ENCODE measurements at regions not wholly inside any gene's neighbourhood (a gene's known extent, or its start where the extent isn't known, plus 50 kb on each side); places are given as distances from the start of the nearest gene placed in this dataset.

DNA sequence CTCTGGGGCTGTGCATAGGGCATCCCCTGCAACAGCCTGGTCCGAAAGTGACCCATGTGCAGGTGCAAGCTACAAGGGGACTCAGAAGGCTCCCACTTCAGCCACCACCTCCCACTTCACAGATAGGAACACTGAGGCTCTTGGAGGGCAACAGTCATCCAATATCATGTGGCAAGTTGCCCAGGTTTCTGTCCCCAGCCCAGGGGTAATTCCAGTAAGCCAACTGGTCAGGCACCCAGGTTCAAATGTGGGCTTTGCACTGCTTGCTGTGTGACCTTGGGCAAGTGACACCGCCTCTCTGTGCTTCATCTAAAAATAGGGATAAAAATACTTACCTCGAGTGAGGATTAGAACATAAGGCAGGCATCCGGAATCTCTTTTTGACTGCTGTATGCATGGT is 62.0 kb upstream of the SIRPA start:
- Histone ChIP-seq H3K9me3 (ENCODE audit: insufficient read depth, low read depth, low read length) (no peaks in the 10 kb centered on the region), H3K27ac (ENCODE audit: low read depth, low read length) (no peak overlapping the region), H3K9ac (ENCODE audit: low read depth, low read length) (no peak overlapping the region), H3K27me3 (ENCODE audit: insufficient read depth, low read length) (no peaks in the 10 kb centered on the region), H3K36me3 (ENCODE audit: insufficient read depth, low read length) (no peaks in the 10 kb centered on the region), H3K4me1 (ENCODE audit: insufficient read depth, low read length) (0 out of 2 replicates have a peak, but pooled peaks cover 3% of the 10 kb centered on the region), H3K4me3 (ENCODE audit: low read length) (no peak overlapping the region)
- WGBS: 93% methylated on average over 4 of the region's 4 CpGs

DNA sequence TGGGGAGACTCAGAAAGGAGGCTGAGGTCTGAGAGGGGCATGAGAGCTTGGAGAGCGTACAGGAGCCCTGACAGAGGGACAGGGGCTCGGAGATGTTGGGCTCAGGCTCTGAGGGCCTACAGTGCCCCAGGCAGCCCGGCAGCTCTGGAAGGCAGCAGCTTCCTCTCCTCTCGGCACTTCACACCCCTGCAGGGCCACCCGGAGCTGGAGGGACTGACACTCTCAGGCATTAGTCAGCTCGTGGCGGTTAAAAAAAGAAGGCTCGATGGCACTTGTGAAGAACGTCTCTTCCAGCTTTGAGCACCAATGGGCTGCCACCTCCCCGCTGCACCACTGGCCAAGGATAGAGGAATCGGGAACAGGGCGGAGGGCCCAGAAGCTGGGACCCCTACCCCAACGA is 62.6 kb upstream of the SIRPA start:
- Histone ChIP-seq H3K4me3 (ENCODE audit: low read length) (no peak overlapping the region), H3K27me3 (ENCODE audit: insufficient read depth, low read length) (no peaks in the 10 kb centered on the region), H3K27ac (ENCODE audit: low read depth, low read length) (no peak overlapping the region), H3K9ac (ENCODE audit: low read depth, low read length) (no peak overlapping the region), H3K36me3 (ENCODE audit: insufficient read depth, low read length) (no peaks in the 10 kb centered on the region), H3K9me3 (ENCODE audit: insufficient read depth, low read depth, low read length) (no peaks in the 10 kb centered on the region), H3K4me1 (ENCODE audit: insufficient read depth, low read length) (0 out of 2 replicates have a peak, but pooled peaks cover 4% of the 10 kb centered on the region)
- 59% methylated on average over 13 of the region's 13 CpGs for WGBS

DNA sequence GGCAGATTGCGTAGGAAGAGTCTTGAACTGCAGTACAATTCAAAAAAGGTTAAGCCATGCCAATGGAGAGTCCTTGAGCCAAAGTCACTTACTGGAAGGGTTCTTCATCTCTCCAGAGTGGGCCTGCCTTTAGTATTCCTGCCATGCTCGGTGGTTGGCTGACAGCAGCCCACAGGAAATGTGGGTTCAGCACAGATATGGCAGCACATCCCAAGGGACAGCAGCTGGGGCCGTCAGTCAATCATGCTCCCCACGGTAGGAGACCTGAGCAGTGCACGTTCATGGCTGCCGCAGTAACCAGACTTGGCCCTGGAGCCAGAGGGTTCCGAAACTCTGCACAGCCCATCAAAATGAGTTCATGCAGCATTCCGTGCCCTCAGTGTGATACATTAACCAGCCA is 63.6 kb upstream of the SIRPA start:
- Histone ChIP-seq H3K36me3 (ENCODE audit: insufficient read depth, low read length) (no peaks in the 10 kb centered on the region), H3K9me3 (ENCODE audit: insufficient read depth, low read depth, low read length) (no peaks in the 10 kb centered on the region), H3K4me1 (ENCODE audit: insufficient read depth, low read length) (0 out of 2 replicates have a peak, but pooled peaks cover 4% of the 10 kb centered on the region), H3K4me3 (ENCODE audit: low read length) (no peak overlapping the region), H3K9ac (ENCODE audit: low read depth, low read length) (no peak overlapping the region), H3K27ac (ENCODE audit: low read depth, low read length) (no peak overlapping the region), H3K27me3 (ENCODE audit: insufficient read depth, low read length) (no peaks in the 10 kb centered on the region)
- 91% methylated on average over 8 of the region's 8 CpGs for WGBS

DNA sequence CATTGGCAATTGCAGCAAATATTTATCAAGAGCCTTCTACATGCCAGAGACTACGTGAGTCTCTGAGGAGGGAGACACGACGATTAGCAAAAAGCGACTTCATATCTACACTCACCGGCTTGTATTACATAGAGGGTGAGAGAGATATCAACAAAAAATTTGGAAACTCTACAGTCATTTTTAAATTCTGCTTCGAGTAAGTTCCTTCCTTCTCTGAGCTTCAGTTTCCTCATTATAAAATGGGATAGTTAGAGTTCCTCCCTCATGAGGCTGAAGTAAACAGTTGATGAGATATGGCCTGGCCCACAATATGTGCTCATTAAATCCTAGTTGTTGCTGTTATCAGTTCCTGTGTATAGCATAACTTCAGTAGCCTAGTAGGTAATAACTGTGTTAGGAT is 64.1 kb upstream of the SIRPA start:
- Histone ChIP-seq H3K9me3 (ENCODE audit: insufficient read depth, low read depth, low read length) (no peaks in the 10 kb centered on the region), H3K4me3 (ENCODE audit: low read length) (no peak overlapping the region), H3K4me1 (ENCODE audit: insufficient read depth, low read length) (0 out of 2 replicates have a peak, but pooled peaks cover 4% of the 10 kb centered on the region), H3K9ac (ENCODE audit: low read depth, low read length) (no peak overlapping the region), H3K36me3 (ENCODE audit: insufficient read depth, low read length) (no peaks in the 10 kb centered on the region), H3K27ac (ENCODE audit: low read depth, low read length) (no peak overlapping the region), H3K27me3 (ENCODE audit: insufficient read depth, low read length) (no peaks in the 10 kb centered on the region)
- 88% methylated on average over 6 of the region's 6 CpGs for WGBS

DNA sequence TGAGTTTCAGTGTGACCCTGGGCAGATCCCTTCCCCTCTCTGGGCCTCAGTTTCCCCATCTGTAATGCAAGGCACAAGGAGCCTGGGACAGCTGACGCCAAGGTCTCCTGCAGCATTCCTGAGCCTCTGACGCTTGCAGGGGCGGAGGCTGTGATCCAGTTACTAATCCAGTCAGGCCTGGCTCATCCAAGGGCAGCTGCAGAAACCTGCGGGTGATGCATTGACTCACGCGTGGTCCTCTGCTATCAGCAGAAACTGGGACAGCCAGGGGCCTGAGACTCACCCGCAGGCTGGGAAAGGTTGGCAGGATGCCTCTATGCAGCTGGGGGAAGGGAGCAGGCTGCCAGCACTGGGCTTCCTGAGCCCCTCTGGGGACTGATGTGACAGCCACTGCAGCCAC is 65.0 kb upstream of the SIRPA start:
- Histone ChIP-seq H3K4me1 (ENCODE audit: insufficient read depth, low read length) (0 out of 2 replicates have a peak, but pooled peaks cover 4% of the 10 kb centered on the region), H3K36me3 (ENCODE audit: insufficient read depth, low read length) (no peaks in the 10 kb centered on the region), H3K27ac (ENCODE audit: low read depth, low read length) (no peak overlapping the region), H3K9ac (ENCODE audit: low read depth, low read length) (no peak overlapping the region), H3K4me3 (ENCODE audit: low read length) (no peak overlapping the region), H3K27me3 (ENCODE audit: insufficient read depth, low read length) (no peaks in the 10 kb centered on the region), H3K9me3 (ENCODE audit: insufficient read depth, low read depth, low read length) (no peaks in the 10 kb centered on the region)
- whole genome bisulfite sequencing: 75% methylated on average over 7 of the region's 7 CpGs

DNA sequence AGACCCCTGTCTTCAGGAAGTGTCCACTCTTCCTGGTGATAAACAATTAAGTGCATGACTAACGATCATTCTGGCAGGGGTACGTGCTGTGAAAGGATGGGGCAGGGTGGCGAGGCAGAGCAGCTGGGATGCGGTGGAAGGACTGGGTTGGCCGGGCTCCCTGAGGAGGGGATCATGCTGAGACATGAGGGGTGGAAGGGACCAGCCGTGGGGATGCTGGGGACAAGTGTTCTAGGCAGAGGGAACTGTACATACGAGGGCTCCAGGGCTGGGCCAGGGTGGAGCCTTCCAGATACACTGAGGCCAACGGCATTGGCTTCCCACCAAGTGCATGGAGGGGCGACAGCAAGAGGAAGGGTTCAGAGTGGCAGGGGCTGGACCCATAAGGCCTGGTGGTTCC is 65.7 kb upstream of the SIRPA start:
- H3K27ac ChIP-seq (ENCODE audit: low read depth, low read length): no peak overlapping the region
- 87% methylated on average over 9 of the region's 9 CpGs for WGBS
- H3K4me1 ChIP-seq (ENCODE audit: insufficient read depth, low read length): 0 out of 2 replicates have a peak, but pooled peaks cover 4% of the 10 kb centered on the region
- H3K36me3 ChIP-seq (ENCODE audit: insufficient read depth, low read length): no peaks in the 10 kb centered on the region
- no peaks in the 10 kb centered on the region for H3K9me3 ChIP-seq (ENCODE audit: insufficient read depth, low read depth, low read length)
- H3K27me3 ChIP-seq (ENCODE audit: insufficient read depth, low read length): no peaks in the 10 kb centered on the region
- H3K9ac ChIP-seq (ENCODE audit: low read depth, low read length): no peak overlapping the region
- no peak overlapping the region for H3K4me3 ChIP-seq (ENCODE audit: low read length)

DNA sequence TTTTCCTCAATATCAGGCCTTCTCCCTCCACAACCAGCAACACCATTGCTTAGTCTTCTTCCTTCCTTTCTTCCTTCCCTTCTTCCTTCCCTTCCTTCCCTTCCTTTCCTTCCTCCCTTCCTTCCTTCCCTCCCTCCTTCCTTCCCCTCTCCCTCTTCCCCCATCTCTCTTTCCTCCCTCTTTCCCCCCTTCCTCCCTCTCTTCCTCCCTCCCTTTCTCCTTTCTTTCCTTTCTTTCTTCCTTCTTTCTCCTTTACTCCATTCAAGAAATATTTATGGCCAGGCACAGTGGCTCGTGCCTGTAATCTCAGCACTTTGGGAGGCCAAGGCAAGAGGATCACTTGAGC is 66.4 kb upstream of the SIRPA start:
- Histone ChIP-seq H3K36me3 (ENCODE audit: insufficient read depth, low read length) (no peaks in the 10 kb centered on the region), H3K27me3 (ENCODE audit: insufficient read depth, low read length) (no peaks in the 10 kb centered on the region), H3K27ac (ENCODE audit: low read depth, low read length) (no peak overlapping the region), H3K4me3 (ENCODE audit: low read length) (no peak overlapping the region), H3K4me1 (ENCODE audit: insufficient read depth, low read length) (0 out of 2 replicates have a peak, but pooled peaks cover 4% of the 10 kb centered on the region), H3K9me3 (ENCODE audit: insufficient read depth, low read depth, low read length) (no peaks in the 10 kb centered on the region), H3K9ac (ENCODE audit: low read depth, low read length) (no peak overlapping the region)
- WGBS: 90% methylated on average over 1 of the region's 1 CpG

DNA sequence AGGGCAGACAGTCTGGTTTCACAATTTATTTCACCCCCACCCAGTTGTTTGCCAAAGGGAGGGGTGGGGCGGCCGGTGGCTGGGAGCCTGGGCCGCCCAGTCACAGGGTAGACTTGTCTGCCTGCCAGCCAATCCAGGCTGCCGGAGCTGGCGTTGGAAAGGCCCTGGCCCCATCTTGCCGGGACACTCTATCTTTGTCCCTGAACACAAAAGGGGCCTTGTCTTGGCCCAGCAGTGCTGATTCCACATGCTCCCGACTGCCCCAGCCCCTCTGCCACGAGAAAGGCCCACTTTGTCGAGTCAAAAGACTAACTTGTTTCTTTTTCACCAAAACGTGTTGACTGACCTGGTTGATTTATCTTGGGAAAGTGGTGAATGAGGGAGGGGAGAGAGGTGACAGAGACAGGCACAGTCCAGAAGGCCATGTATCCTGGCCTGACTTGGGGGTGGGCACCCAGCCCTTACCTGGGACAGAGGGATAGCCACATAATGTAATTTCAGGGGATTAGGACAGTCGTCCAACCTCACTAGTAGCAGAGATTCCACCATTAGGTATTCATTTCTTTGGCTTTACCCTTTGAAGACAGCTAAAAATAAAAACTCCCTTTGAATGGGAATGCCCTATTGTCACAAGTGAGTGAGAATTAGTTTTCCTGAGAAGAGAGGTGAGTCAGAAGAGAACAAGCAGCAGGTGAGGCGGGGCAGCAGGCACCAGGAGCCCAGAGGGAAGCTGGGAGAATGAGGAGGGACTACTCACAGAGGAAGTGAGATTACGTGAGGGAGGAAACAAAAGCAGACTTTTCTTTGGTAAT is 67.0 kb upstream of the SIRPA start:
- Histone ChIP-seq H3K27me3 (ENCODE audit: insufficient read depth, low read length) (no peaks in the 10 kb centered on the region), H3K9me3 (ENCODE audit: insufficient read depth, low read depth, low read length) (no peaks in the 10 kb centered on the region), H3K27ac (ENCODE audit: low read depth, low read length) (no peak overlapping the region), H3K4me3 (ENCODE audit: low read length) (no peak overlapping the region), H3K4me1 (ENCODE audit: insufficient read depth, low read length) (0 out of 2 replicates have a peak, but pooled peaks cover 4% of the 10 kb centered on the region), H3K36me3 (ENCODE audit: insufficient read depth, low read length) (no peaks in the 10 kb centered on the region), H3K9ac (ENCODE audit: low read depth, low read length) (no peak overlapping the region)
- 74% methylated on average over 13 of the region's 13 CpGs for WGBS

DNA sequence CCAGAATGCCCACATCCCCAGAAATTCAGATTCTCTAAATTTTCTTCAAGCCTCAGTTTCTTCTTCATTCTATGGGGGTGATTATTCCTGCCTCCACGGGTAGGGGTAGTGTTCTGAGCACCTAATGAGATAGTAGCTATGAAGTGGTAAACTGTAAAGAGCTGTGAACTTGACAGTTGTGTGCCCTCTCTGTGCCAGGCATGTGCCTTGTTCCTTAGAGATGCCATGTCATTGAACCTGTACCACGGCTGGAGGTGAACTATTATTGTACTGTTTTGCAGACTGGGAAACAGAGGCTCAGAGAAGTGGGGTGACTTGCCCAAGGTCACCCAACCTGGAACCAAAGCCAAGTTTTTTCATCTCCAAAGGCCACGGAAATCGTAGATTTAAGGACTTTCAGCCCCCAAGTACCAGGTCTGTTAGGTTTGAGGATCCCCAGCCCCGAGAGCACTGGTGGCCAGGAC is 67.7 kb upstream of the SIRPA start:
- WGBS: 86% methylated on average over 5 of the region's 5 CpGs
- H3K27me3 ChIP-seq (ENCODE audit: insufficient read depth, low read length): no peaks in the 10 kb centered on the region
- H3K9me3 ChIP-seq (ENCODE audit: insufficient read depth, low read depth, low read length): no peaks in the 10 kb centered on the region
- H3K4me3 ChIP-seq (ENCODE audit: low read length): no peak overlapping the region
- no peaks in the 10 kb centered on the region for H3K36me3 ChIP-seq (ENCODE audit: insufficient read depth, low read length)
- no peak overlapping the region for H3K27ac ChIP-seq (ENCODE audit: low read depth, low read length)
- H3K4me1 ChIP-seq (ENCODE audit: insufficient read depth, low read length): 0 out of 2 replicates have a peak, but pooled peaks cover 4% of the 10 kb centered on the region
- H3K9ac ChIP-seq (ENCODE audit: low read depth, low read length): no peak overlapping the region

DNA sequence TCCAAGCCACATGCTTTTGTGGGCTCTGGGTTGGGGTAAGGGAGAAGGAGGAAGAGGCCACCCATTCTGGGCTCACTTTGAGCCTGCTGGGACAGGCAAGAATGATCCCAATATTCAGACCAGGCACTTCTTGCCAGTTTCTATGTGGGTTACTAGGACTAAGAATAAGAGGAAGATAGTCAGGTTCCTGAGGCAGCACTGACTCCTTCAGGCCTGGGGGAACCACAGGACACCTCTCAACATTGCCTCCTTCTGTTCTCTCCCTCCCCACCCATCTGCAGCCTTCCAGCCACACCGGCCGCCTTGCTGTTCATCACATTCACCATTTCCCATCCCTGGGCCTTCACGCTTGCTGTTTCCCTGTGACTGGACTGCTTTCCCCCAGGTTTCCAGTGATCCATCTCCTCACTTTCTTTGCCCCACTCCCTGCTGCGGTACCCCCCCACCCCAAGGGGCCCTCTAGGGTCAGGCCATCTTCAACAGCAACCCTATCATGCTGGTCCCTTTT is 69.2 kb upstream of the SIRPA start:
- Histone ChIP-seq H3K36me3 (ENCODE audit: insufficient read depth, low read length) (no peaks in the 10 kb centered on the region), H3K4me1 (ENCODE audit: insufficient read depth, low read length) (peaks cover 10% of the 10 kb centered on the region; the same call in 1 of the 2 replicates), H3K9me3 (ENCODE audit: insufficient read depth, low read depth, low read length) (no peaks in the 10 kb centered on the region), H3K9ac (ENCODE audit: low read depth, low read length) (no peak overlapping the region), H3K27ac (ENCODE audit: low read depth, low read length) (no peak overlapping the region), H3K4me3 (ENCODE audit: low read length) (no peak overlapping the region), H3K27me3 (ENCODE audit: insufficient read depth, low read length) (no peaks in the 10 kb centered on the region)
- 94% methylated on average over 4 of the region's 4 CpGs for WGBS

DNA sequence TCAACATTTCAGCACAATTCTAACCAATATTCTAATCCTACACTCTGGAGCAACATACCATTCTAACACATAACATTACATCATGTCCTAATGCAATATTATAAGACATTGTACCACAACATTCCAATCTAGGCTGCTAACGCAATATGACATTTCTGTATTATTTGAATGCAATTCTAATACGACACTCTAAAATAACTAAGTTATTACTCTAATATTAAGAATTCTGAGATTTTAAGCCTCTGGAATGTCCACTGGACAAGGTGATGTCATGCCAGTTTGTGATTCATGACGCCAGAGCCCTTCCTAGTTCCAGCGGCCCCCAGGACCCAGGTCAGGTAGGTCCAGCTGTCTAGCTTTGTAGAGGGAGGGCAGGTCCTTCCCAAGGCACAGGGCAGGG is 69.7 kb upstream of the SIRPA start:
- no peak overlapping the region for H3K9ac ChIP-seq (ENCODE audit: low read depth, low read length)
- no peak overlapping the region for H3K4me3 ChIP-seq (ENCODE audit: low read length)
- no peaks in the 10 kb centered on the region for H3K36me3 ChIP-seq (ENCODE audit: insufficient read depth, low read length)
- WGBS: 96% methylated on average over 4 of the region's 4 CpGs
- H3K27me3 ChIP-seq (ENCODE audit: insufficient read depth, low read length): no peaks in the 10 kb centered on the region
- H3K4me1 ChIP-seq (ENCODE audit: insufficient read depth, low read length): peaks cover 10% of the 10 kb centered on the region; the same call in 1 of the 2 replicates
- H3K27ac ChIP-seq (ENCODE audit: low read depth, low read length): no peak overlapping the region
- H3K9me3 ChIP-seq (ENCODE audit: insufficient read depth, low read depth, low read length): no peaks in the 10 kb centered on the region
